ENCODE measurements at regions not wholly inside any gene's neighbourhood (a gene's known extent, or its start where the extent isn't known, plus 50 kb on each side); places are given as distances from the start of the nearest gene placed in this dataset.
A peak's percentile ranks its signal among the peaks of the same experiment; 100 is the strongest.

- TF ChIP-seq SP4 (IDR thresholded peaks at IDR 0.05; ENCODE audit: low read length) (no peak), TAF1 (IDR thresholded peaks at IDR 0.05; ENCODE audit: low read depth, low read length) (peak; percentile 38; the same call in 1 of the 2 replicates), SP2 (IDR thresholded peaks at IDR 0.05; ENCODE audit: low read length) (no peak), BRCA1 (IDR thresholded peaks at IDR 0.05; ENCODE audit: low read depth, low read length) (no peak), POU5F1 (IDR thresholded peaks at IDR 0.05; ENCODE audit: low read depth, low read length) (peak; percentile 56; the same call in 1 of the 2 replicates)
- TF ChIP-seq, protein P1, sequence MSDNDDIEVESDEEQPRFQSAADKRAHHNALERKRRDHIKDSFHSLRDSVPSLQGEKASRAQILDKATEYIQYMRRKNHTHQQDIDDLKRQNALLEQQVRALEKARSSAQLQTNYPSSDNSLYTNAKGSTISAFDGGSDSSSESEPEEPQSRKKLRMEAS (IDR thresholded peaks at IDR 0.05): peak; percentile 23; the same call in 1 of the 2 replicates
Measured at GRCh38 chr12:129997239-129997638, 93.4 kb upstream of the TMEM132D start (continued).

Measured in H1 (cell line).